Astrocyte (in vitro differentiated cells and primary cell): ENCODE measurements at regions not wholly inside any gene's neighbourhood (a gene's known extent, or its start where the extent isn't known, plus 50 kb on each side); places are given as distances from the start of the nearest gene placed in this dataset.

Experiments used
- DNase-seq: peaks from one replicate; pipeline ENCODE4 v3.0.0-alpha.2; 2010; ENCODE audit warnings: low read depth
- FAIRE-seq: peaks from 2 replicates; lab custom pipeline; 2011; peaks lifted over from hg19 to GRCh38; lab: Jason Lieb, UNC
- H2AFZ ChIP-seq: 2 replicates; pipeline ENCODE4 v1.6.0; 2012; ENCODE audit warnings: low read depth, low read length, inconsistent platforms
- H3K27ac ChIP-seq: 2 replicates; pipeline ENCODE4 v1.5.1; 2011; ENCODE audit warnings: low read depth, low read length, inconsistent platforms
- H3K27me3 ChIP-seq: 2 replicates; pipeline ENCODE4 v1.6.0; 2011; ENCODE audit warnings: low read length, inconsistent platforms; ENCODE audit not compliant: insufficient read depth
- H3K36me3 ChIP-seq: 2 replicates; pipeline ENCODE4 v1.5.1; 2011; ENCODE audit warnings: low read length, inconsistent platforms; ENCODE audit not compliant: insufficient read depth
- H3K4me1 ChIP-seq: 2 replicates; pipeline ENCODE4 v1.5.1; 2011; ENCODE audit warnings: low read length, inconsistent platforms; ENCODE audit not compliant: insufficient read depth
- H3K4me2 ChIP-seq: 2 replicates; pipeline ENCODE4 v1.6.0; 2012; ENCODE audit warnings: low read length, inconsistent platforms
- H3K4me3 ChIP-seq: 2 replicates; pipeline ENCODE4 v1.5.1; 2011; ENCODE audit warnings: low read depth, mild to moderate bottlenecking, low read length, inconsistent platforms; ENCODE audit not compliant: insufficient read depth
- H3K79me2 ChIP-seq: 2 replicates; pipeline ENCODE4 v1.6.0; 2012; ENCODE audit warnings: mild to moderate bottlenecking, low read length, inconsistent platforms; ENCODE audit not compliant: insufficient read depth
- H3K9ac ChIP-seq: 2 replicates; pipeline ENCODE4 v1.6.0; 2012; ENCODE audit warnings: mild to moderate bottlenecking, low read length, inconsistent platforms
- H3K9me3 ChIP-seq: 2 replicates; pipeline ENCODE4 v1.5.1; 2012; ENCODE audit warnings: low read depth, mild to moderate bottlenecking, low read length, inconsistent platforms; ENCODE audit not compliant: insufficient read depth
- H4K20me1 ChIP-seq: 2 replicates; pipeline ENCODE4 v1.6.0; 2012; ENCODE audit warnings: low read length, inconsistent platforms; ENCODE audit not compliant: insufficient read depth
- H3K27ac Mint-ChIP-seq: one replicate; pipeline ENCODE4 v1.8.0; 2021; ENCODE audit warnings: mild to moderate bottlenecking, mixed read lengths; ENCODE audit not compliant: unreplicated experiment
- H3K27me3 Mint-ChIP-seq: one replicate; pipeline ENCODE4 v1.8.0; 2021; ENCODE audit warnings: low read depth, mixed read lengths; ENCODE audit not compliant: unreplicated experiment
- H3K36me3 Mint-ChIP-seq: one replicate; pipeline ENCODE4 v1.8.0; 2021; ENCODE audit warnings: low read depth, mixed read lengths; ENCODE audit not compliant: unreplicated experiment
- H3K4me1 Mint-ChIP-seq: one replicate; pipeline ENCODE4 v1.8.0; 2021; ENCODE audit warnings: low read depth, mixed read lengths; ENCODE audit not compliant: unreplicated experiment
- H3K4me3 Mint-ChIP-seq: one replicate; pipeline ENCODE4 v1.8.0; 2021; ENCODE audit warnings: mild to moderate bottlenecking, moderate library complexity, mixed read lengths; ENCODE audit not compliant: unreplicated experiment
- H3K9me3 Mint-ChIP-seq: one replicate; pipeline ENCODE4 v1.8.0; 2021; ENCODE audit warnings: mild to moderate bottlenecking, mixed read lengths; ENCODE audit not compliant: unreplicated experiment
- CTCF ChIP-seq: IDR thresholded peaks from 2 replicates; pipeline ENCODE4 v1.5.1; 2011; ENCODE audit warnings: low read depth, mild to moderate bottlenecking, inconsistent platforms, low read length, moderate library complexity; ENCODE audit not compliant: insufficient read depth
- EZH2 ChIP-seq: IDR thresholded peaks from 2 replicates; pipeline ENCODE4 v1.6.1; 2012; ENCODE audit warnings: mild to moderate bottlenecking, low read length, inconsistent platforms; ENCODE audit not compliant: insufficient read depth

DNA sequence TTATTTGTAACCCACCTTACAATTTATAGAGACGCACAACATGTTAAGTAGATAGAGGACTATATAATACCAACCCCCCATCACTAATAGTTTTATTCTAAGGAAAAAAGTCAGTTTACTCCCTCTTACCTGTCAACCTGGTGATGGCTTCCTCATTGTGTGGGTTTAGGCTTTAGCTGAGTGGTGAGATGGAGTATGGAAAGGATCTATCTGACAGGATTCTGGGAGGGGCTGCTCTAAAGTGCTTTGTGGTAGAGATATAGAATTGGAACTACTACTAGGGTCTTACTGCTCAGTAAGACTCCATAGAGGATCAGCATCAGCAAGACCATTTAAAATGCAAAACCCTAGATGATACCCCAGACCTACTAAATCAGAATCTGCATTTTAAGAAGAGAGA, 82.1 kb upstream of the IFNE start:
- no peak overlapping the region for H3K4me3 ChIP-seq
- Mint-ChIP-seq H3K4me3 (no peak overlapping the region), H3K4me1 (peaks cover 16% of the 10 kb centered on the region), H3K27ac (no peak overlapping the region), H3K27me3 (no peaks in the 10 kb centered on the region), H3K36me3 (no peaks in the 10 kb centered on the region), H3K9me3 (no peaks in the 10 kb centered on the region)
- H2AFZ ChIP-seq: no peak overlapping the region
- H3K36me3 ChIP-seq: no peaks in the 10 kb centered on the region
- TF ChIP-seq CTCF: no peak
- no peak for TF ChIP-seq EZH2
- no peak overlapping the region for H3K9ac ChIP-seq
- no peaks in the 10 kb centered on the region for H4K20me1 ChIP-seq
- no peaks in the 10 kb centered on the region for H3K9me3 ChIP-seq
- peaks cover 19% of the 10 kb centered on the region for H3K4me1 ChIP-seq
- no peak overlapping the region for H3K4me2 ChIP-seq
- H3K27ac ChIP-seq: no peak overlapping the region
- no peaks in the 10 kb centered on the region for H3K27me3 ChIP-seq
- FAIRE-seq (no peak), DNase-seq (no peak)
- peaks cover 83% of the 10 kb centered on the region for H3K79me2 ChIP-seq

DNA sequence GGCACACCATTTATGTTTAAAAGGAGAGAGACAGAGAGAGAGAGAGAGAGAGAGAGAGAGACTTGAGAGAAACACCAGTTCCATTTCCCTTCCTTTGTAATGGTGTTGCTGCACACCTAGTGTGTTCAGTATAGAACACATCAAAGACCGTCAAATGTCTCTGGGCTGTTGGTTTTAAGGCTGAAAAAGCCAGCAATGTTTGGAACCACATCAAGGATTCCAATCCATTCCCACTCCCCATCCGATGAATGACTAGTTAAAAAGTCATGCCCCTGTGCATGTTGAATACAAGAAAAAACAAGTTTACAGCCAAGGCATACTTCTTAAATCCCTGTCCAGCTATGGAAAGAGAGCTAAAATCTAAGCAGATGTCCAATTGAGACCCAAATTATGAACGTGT, 83.0 kb upstream of the IFNE start:
- FAIRE-seq (peak; percentile 91), DNase-seq (peak; percentile 83)
- Histone ChIP-seq H2AFZ (peak overlapping the region; percentile 0), H3K27me3 (no peaks in the 10 kb centered on the region), H3K36me3 (no peaks in the 10 kb centered on the region), H3K4me2 (peak overlapping the region; percentile 32), H3K79me2 (peaks cover 81% of the 10 kb centered on the region), H3K27ac (no peak overlapping the region), H3K4me1 (peaks cover 17% of the 10 kb centered on the region), H3K4me3 (no peak overlapping the region), H3K9ac (no peak overlapping the region), H3K9me3 (no peaks in the 10 kb centered on the region), H4K20me1 (no peaks in the 10 kb centered on the region)
- no peak overlapping the region for H3K4me3 Mint-ChIP-seq
- H3K27ac Mint-ChIP-seq: no peak overlapping the region
- no peaks in the 10 kb centered on the region for H3K9me3 Mint-ChIP-seq
- peaks cover 16% of the 10 kb centered on the region for H3K4me1 Mint-ChIP-seq
- TF ChIP-seq EZH2 (no peak), CTCF (no peak)
- H3K36me3 Mint-ChIP-seq: no peaks in the 10 kb centered on the region
- H3K27me3 Mint-ChIP-seq: no peaks in the 10 kb centered on the region

- no peaks in the 10 kb centered on the region for H3K9me3 ChIP-seq
- no peaks in the 10 kb centered on the region for H3K27me3 Mint-ChIP-seq
- no peak overlapping the region for H3K4me2 ChIP-seq
- no peak overlapping the region for H3K4me3 ChIP-seq
- no peak overlapping the region for H3K27ac ChIP-seq
- H3K36me3 Mint-ChIP-seq: no peaks in the 10 kb centered on the region
- H4K20me1 ChIP-seq: no peaks in the 10 kb centered on the region
- peaks cover 81% of the 10 kb centered on the region for H3K79me2 ChIP-seq
- H3K9me3 Mint-ChIP-seq: no peaks in the 10 kb centered on the region
- H3K4me3 Mint-ChIP-seq: no peak overlapping the region
- DNase-seq: no peak
- peaks cover 14% of the 10 kb centered on the region for H3K4me1 Mint-ChIP-seq
- TF ChIP-seq EZH2: no peak
- H2AFZ ChIP-seq: no peak overlapping the region
- H3K27ac Mint-ChIP-seq: no peak overlapping the region
- no peak overlapping the region for H3K9ac ChIP-seq
- peaks cover 16% of the 10 kb centered on the region for H3K4me1 ChIP-seq
- FAIRE-seq: no peak
- H3K27me3 ChIP-seq: no peaks in the 10 kb centered on the region
- no peaks in the 10 kb centered on the region for H3K36me3 ChIP-seq
Measured at GRCh38 chr9:21567926-21568325, 85.8 kb upstream of the IFNE start.
